Right renal cortex interstitium (tissue), 3 donors: ENCODE measurements at regions not wholly inside any gene's neighbourhood (a gene's known extent, or its start where the extent isn't known, plus 50 kb on each side); places are given as distances from the start of the nearest gene placed in this dataset.
"Not testable (repeated sequence)": the region's sequence is repeated elsewhere in the genome, so short reads cannot be mapped to it uniquely, and the experiment has no call there.

Experiments
- DNase-seq, 3 donors: peaks; one replicate each; pipeline ENCODE4 v3.0.0-alpha.2; 2013; ENCODE audit warnings: low read depth in 3 of 3, low spot score in 2 of 3

DNA sequence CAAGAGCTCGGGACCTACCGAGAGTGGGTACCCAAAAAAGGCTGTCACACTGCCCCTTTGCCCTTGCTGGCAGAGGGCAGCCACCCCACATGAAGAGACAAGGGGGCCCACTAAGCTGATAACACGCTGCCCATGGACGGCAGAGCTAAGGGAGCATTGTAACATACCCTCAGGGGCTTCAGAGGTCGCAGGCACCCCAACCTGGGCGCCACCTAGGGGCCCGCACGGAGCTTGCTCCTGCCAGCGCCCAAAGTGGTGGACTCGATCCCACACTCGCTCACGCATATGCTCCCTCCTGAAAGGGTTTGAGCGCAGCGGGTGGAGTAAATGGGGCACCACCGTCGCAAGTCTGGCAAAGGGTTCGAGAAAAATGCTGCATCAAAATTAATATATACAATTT is 975.4 kb downstream of the ZPLD1 start:
- no peak for DNase-seq

DNA sequence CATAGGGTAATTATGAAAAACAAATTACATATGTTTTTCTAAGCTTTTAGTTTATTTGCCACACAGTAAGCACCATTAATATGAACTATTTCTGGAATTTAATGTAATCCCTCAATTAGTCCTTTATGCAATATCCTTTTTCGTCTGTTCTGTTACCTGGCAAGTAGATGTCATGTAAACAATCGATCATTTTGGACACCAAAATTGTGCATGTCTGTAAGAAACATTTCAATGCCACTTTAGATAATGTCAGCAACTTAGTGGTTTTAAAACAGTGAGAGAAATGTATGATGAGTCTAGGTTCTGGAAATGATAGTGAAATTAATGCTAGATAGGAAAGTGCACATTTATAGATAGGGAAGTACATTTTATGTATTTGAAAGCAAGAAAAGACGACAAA is 986.6 kb downstream of the ZPLD1 start:
- DNase-seq = no peak

GRCh38 chr3:103437883-103438282 is 1003.1 kb downstream of the ZPLD1 start:
- DNase-seq = no peak

- no peak for DNase-seq
Observed at GRCh38 chr3:103440539-103441203, 1005.9 kb downstream of the ZPLD1 start.

GRCh38 chr3:103446953-103447629 is 1012.3 kb downstream of the ZPLD1 start:
- no peak for DNase-seq

GRCh38 chr3:103453152-103453551 is 1018.3 kb downstream of the ZPLD1 start:
- DNase-seq = no peak

DNA sequence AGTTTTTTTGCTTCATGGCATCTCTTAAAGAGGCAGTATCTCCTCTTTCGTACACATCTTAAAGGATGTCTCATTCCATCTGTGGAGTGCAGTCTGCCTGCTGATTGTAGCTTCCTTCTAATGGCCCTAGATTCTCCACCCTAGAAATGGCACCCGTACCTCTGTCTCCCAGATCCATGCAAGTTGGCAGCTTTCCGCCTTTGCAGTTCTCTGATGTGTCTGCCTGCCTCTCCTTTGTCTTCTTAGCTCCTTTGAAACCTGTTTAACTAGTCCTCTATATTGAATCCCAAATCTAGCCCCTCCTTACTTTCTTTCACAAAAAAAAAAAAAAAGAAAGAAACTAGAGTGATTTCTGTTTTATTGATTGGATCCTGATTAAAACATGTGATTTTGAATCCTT is 1025.0 kb downstream of the ZPLD1 start:
- no peak for DNase-seq

DNA sequence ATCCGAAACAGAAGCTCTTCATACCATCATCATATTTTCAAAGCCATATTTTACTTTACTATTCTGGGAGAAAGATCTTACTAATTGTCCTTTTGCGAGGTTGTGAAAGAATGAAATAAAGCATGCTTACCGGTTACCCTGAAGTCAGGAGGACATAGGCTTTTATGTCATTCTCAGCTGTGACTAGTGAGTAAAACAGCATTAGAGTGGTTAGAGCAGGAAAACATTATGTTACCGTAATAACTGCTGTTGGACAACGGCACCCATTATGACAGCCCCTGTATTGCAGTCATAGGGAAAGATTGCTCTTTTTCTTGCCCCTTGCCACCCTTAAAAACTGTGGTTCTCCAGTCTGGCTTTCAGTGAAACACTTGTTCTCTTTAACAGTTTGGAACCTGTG is 1035.7 kb downstream of the ZPLD1 start:
- DNase-seq = no peak

DNA sequence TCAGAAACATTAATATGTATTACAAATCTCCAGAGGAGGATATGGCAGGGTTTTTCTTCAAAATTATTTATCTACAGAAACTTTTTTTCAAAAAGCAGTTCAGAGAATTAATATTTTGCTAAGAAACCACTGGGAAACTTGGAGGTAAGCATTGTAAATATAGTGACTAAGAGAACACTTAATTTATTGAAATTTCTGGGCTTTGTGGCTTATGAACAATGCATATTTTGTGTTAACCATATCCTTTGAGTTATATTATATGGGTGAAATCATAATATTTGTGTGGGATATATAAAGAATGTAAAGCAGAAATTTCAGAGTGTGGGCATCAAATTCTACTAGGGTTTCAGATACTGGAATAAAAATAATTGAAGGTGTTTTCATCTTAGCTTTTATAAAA is 1059.2 kb downstream of the ZPLD1 start:
- no peak for DNase-seq

GRCh38 chr3:103494512-103494911 is 1059.7 kb downstream of the ZPLD1 start:
- no peak for DNase-seq

DNA sequence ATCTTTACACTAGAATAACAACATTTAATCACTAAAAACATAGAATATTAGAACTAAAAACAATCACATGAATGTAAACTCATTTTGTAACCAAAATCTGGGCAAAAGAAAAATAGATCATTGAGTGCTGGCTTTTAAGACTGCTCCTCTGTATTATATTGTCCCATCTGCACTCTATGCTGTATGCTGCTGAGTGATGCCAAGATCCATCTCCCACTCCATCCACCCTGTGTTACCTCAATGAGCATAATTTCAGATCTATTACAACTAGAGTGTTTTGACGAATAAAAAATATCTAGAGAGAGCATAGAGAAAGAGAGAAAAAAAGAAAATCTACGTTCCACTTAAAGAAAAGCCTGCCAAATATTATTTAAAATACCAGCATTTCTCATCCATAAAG is 1060.4 kb downstream of the ZPLD1 start:
- DNase-seq = no peak

DNA sequence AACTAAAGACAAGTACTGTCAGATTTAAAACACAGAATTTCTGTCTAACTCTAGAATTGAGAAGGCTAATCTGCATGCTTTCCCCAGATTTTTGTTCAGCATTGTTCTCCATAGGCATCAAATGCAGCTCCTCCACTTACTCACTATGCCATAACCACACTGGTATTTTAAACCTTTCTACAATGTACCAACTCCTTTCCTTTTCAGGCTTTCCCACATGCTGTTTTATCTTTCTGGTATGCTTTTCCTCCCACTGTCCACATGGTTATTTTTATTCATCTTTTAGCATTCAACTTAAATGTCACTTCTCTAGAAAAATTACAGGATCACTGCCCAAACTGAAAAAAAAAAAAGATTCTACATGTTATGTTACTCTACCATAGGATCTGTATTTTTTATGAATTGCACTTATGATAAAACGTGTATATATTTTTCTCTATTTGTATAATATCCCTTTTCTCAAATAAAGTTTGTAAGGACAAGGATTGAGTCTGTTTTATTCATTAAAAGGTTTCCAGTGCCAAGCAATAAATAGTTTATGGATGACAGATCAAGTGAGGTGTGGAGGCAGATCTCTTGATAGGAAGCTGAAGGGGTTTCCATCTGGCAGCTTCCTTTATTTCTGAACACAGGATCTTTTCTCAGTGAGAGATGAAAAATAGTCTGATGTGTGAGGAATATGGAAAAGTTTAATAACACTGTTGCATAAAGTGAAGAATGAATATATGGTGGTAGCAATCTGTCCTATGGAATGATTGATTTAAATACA is 1064.5 kb downstream of the ZPLD1 start:
- DNase-seq = no peak

DNA sequence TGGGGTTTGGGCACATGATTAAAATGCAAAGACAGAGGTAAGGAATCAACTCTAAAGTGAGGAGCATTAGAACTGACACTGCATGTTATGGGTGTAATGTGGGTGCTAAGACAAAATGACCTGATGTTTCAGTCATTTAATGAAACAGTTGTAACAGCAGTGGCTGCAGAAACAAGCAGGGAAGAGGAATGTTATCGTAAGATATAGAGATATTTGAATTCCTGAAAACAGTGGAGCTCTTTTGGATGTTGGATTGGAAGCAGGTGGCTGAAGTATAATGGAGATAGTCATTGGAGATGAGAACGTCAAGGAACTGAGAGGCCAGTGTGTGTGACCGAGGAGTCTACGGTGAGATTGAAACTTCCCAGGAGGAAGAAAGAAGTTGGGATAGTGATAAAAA is 1065.2 kb downstream of the ZPLD1 start:
- no peak for DNase-seq

GRCh38 chr3:103510760-103511159 is 1075.9 kb downstream of the ZPLD1 start:
- DNase-seq = no peak

DNA sequence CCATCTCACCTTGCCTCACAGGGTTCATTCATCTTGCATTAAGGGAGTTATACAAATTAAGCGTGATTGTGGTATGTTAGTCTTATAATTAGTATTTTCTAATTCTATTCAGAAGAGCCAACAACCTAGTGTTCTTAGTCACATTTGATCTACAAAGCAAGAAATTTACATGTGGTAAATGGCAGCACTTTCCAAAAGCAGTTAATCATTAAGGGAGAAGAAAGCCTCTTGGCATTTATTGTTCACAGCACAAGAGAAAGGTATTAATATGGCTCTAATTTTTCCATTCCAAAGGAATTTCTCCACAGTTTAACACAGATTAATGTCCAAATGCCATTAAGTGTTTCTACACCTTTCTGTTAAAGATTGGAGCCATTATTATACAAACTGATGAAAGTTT is 1077.1 kb downstream of the ZPLD1 start:
- no peak for DNase-seq

- no peak for DNase-seq
Observed at GRCh38 chr3:103512595-103512994, 1077.8 kb downstream of the ZPLD1 start.

- no peak for DNase-seq
Observed at GRCh38 chr3:103513003-103513402, 1078.2 kb downstream of the ZPLD1 start.

DNA sequence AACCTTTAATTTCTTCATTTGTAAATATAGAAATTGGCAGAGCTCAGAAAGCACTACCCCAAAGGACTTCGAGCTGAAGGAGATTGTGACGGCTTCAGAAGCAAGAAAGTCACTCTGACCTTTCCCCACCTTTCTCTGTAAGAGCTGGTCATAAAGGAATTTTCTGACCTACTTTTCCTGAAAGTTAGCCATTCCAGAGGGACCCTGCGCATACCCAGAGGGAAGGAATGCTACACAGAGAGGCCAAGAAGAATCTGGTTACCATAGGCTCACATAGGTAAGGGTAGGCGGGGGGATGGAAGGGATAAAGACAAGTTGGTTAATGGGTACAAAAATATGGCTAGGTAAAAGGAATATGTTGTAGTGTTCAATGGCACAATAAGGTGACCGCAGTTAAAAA is 1080.3 kb downstream of the ZPLD1 start:
- no peak for DNase-seq

DNA sequence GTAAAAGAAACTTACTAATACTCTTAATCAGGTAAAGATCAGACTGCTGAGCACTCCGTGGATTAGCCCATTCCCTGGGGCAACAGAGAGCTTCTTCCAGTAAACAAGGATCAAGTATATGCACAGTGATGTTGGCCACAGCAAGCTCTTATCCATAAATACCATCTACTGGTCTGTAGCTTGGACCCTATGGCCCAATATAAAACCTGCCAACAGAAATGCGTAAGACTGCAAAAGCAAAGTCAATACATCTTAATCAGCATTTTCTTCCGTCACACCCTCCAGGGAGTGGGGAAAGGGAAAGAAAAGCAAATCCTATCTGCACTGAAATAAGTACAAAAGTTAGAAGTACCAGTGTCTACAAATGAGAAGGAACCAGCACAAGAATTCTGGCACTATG is 1082.1 kb downstream of the ZPLD1 start:
- DNase-seq = no peak

- DNase-seq = not testable (repeated sequence)
Observed at GRCh38 chr3:103531327-103531726, 1096.5 kb downstream of the ZPLD1 start.

DNA sequence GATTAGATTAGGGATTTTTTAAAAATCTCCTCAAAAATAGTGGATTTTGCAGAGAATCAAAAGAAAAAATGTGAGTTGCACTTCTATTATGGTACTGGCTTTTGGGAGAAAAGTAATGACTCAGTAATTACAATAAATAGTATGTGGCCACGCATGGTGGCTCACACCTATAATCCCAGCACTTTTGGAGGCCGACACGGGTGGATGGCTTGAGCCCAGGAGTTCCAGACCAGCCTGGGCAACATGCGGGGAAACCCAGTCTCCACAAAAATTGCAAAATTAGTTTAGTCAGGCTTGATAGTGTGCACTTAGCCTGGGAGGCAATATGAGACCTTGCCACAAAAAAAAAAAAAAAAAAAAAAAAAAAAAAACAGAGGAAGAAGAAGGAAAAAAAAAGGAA is 1098.2 kb downstream of the ZPLD1 start:
- DNase-seq = no peak

GRCh38 chr3:103554451-103554850 is 1119.6 kb downstream of the ZPLD1 start:
- DNase-seq = no peak
